ENCODE measurements at regions not wholly inside any gene's neighbourhood (a gene's known extent, or its start where the extent isn't known, plus 50 kb on each side); places are given as distances from the start of the nearest gene placed in this dataset.

- TF ChIP-seq, protein P1, sequence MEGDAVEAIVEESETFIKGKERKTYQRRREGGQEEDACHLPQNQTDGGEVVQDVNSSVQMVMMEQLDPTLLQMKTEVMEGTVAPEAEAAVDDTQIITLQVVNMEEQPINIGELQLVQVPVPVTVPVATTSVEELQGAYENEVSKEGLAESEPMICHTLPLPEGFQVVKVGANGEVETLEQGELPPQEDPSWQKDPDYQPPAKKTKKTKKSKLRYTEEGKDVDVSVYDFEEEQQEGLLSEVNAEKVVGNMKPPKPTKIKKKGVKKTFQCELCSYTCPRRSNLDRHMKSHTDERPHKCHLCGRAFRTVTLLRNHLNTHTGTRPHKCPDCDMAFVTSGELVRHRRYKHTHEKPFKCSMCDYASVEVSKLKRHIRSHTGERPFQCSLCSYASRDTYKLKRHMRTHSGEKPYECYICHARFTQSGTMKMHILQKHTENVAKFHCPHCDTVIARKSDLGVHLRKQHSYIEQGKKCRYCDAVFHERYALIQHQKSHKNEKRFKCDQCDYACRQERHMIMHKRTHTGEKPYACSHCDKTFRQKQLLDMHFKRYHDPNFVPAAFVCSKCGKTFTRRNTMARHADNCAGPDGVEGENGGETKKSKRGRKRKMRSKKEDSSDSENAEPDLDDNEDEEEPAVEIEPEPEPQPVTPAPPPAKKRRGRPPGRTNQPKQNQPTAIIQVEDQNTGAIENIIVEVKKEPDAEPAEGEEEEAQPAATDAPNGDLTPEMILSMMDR (IDR thresholded peaks at IDR 0.05; ENCODE audit: control insufficient read depth, extremely low read depth, insufficient read depth): no peak
- no peak overlapping the region for H3K4me3 ChIP-seq (ENCODE audit: low read depth, low read length)
- no peak for DNase-seq (ENCODE audit: low read depth)
Observed at GRCh38 chrX:14079891-14080430, 50.3 kb upstream of the GEMIN8 start.
